Lung microvascular endothelial cell (primary cell): ENCODE measurements at regions not wholly inside any gene's neighbourhood (a gene's known extent, or its start where the extent isn't known, plus 50 kb on each side); places are given as distances from the start of the nearest gene placed in this dataset.
A peak's percentile ranks its signal among the peaks of the same experiment; 100 is the strongest.

Experiments
- DNase-seq, 2 donors: peaks; one replicate each; pipeline versions ENCODE4 v3.0.0 to v3.0.0-alpha.2; 2010; ENCODE audit warnings: low read depth in 2 of 2

DNA sequence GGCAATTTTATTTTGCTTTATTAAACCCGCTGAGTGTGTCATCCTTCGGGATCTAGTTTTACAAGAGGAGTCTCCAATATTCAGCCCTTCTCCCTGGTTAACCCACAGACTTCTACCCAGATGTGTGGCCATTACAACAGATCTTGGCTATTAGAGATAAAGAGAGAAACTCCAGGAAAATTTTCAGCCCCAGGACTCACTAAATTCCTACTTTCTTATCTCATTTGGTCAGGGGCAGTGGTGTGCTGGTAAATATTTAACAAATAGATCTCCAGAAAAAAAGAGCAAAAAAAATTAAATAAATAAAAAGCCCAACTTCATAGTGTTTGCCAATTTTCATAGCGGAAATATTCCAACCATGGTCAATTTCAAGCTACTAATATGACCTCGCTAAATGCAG, 168.4 kb downstream of the RND3 start:
- no peak for DNase-seq

DNA sequence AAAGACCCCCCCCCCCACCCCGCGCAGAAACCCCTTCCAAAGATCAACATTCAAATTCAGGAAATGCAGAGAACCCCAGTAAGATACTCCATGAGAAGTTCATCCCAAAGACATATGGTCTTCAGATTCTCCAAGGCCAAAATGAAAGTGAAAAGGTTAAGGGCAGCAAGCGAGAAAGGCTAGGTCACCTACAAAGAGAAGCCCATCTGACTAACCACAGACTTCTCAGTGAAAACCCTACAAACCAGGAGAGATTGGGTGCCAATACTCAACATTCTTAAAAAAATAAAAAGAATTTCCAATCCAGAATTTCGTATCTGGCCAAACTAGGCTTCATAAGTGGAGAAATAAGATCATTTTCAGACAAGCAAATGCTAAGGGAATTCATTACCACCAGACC, 175.2 kb downstream of the RND3 start:
- no peak for DNase-seq

DNA sequence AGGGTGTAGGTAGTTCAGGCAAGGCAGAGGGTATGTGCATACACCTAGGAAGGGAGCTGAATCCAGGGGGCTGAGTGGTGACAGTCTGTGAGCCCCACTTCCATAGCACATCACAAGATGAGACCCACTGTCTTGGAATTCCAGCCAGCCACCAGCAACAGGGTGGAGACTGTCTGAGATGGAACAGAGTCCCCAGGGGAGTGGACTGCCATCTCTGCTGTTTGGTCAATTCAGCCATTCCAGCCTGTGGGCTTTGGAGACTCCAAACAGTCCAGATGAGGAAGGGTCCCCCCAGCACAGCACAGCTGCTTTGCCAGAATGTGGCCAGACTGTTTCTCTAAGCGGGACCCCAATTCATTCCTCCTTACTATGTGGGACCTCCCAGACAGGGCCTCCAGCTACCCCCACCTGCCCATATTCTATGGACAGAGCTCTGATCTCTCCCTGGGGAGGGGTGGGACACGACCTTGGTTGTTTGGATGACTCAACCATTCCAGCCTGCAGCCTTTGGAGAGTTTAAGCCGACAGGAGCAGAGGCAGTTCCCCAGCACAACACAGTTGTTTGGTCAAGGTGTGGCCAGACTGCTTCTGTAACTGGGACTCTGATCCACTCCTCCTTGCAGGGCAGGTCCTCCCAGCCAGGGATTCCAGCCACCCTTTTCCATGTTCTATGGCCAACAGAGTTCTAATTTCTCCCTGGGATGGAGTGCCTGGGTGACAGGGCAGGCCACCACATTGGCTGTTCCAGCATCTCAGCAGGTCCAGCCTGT, 178.0 kb downstream of the RND3 start:
- no peak for DNase-seq

DNA sequence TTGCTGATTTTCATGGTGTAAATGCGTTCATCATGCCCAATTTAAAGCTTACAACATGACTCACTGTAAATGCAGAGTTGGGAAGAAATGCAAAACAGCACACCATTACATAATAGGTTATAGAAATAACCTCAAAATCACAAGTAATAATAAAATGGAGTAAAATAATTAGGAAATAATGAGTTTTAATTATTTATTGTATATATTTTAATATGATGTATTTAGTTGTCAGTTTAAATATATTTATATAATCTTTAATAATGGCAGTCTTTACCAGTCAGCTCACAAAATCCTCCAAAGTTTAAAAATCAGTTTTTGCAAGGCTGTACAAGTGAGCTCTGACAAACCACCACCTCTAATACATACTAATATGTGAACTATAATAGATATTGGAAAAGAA, 180.2 kb downstream of the RND3 start:
- DNase-seq, result no peak

DNA sequence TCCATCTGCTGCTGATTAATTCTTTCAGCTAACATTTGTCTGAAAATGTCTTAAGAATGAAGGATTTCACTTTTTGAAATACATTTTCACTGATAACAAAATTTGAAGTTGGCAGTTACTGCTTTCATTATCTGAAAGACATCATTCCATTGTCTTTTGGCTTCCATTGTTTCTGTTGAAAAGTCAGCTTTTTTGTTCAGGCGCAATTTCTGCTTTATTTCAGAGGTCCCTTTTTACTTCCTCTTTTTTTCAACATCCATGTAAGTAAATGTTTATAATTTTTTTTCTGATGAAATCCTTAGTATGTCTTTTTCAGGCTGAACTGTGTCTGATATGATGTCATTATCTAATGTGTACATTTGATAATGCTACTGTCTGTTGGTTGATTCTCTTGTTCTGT, 184.2 kb downstream of the RND3 start:
- DNase-seq, result peak; percentile 3 to 16

DNA sequence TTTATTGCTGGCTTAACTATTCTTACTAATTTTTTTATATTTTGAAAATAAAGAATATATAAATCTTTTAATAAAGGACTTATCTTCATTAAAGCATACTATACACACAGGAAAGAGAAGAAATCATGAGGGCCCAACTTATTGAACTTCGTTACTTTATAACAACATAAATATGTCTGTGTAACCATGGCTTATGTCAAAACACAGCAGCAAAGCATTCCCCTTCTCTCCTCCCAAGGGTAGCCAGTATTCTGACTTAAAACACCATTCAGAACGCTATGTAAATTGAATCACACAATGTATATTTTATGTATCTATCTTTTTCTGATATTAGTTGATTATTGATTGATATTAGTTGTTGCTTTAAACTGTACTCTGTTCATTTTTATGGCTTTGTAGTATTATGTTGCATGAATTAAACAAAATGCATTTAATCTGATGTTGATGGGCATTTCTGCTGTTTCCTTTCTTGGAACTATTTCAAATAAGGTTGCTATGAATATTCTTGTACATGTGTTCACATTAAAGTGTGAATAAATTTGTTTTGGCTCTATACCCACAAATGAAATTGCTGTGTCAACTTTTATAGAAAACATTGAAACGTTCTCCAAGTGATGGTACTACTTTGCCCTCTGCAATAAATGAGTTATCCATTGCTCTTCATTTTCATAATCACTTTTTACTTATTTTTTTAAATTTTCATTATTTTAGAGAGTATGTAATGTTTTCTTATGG, 188.7 kb downstream of the RND3 start:
- DNase-seq, result no peak

GRCh38 chr2:150296770-150297546, 190.5 kb downstream of the RND3 start:
- peak; percentile 86 to 96 for DNase-seq

DNA sequence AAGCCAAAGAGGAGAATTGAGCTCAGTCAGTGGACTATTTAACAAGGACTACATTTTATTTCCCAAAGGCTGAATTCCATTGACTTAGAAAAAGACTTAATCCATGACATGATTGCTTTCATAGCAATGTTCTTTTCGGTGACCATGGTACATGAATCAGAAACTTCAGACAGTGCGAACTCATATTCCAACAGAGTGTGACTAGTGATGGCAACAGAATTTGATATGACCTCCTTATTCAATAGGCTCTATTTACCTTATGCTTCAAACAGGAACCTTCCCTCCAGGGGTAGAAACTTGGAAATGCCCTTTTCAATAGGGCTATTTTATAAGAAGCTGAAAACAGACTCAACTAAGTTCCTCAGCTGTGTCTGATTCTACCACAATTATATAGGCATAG, 191.9 kb downstream of the RND3 start:
- DNase-seq, result no peak

DNA sequence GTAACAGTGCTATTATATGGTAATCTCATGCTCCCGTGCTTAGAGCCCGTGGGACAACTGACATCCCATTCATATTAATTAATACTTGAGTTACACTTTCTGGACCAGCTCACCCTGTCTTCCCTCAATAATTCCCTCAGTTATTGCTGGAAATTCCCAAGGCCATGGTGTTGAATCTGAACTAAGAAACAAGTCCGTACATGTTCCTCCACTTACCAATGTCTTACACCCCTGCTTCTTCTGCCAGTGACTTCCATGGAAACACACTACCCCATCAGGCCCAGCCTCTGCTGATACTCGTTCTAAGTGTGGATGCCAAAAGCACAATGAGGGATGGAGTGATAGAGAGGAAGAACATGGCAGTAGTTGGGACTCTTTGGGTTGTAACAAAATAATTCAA, 193.7 kb downstream of the RND3 start:
- no peak for DNase-seq

DNA sequence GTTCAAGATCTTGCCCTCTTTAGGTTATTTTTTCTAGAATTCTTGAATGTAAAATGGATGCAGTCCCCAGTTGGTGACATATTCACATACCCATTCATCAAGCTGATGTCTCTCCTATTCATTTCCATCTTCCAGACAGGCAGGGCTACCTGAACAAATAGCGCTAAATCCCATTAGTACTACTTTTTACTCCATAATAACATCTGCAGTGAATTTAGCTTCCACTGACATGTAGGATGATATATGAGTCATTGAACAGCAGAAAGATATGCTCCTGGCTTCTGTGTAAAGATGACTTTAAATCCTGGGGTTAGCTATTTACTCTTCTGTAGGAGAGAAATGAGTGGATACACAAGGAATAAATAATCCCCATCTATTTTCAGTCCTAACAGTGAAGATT, 194.7 kb downstream of the RND3 start:
- peak in 1 of 2 donors; percentile 22 for DNase-seq

DNA sequence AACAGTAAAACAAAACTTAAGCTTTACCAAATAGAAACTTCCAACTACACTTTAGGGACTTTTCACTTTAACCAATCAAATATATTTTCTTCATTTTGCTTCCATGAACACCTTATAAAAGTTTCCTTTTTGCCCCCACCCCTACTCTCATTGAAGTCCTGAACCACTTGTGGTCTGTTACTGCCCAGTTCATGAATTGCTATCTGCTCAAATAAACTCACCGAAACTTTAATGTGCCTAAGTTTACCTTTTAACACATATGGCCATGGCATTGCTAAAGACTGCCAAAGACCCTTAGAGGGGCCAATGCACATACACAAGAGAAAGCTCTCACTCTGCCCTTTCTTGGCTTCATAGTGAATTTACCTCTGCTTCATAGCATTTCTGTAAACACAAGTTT, 195.3 kb downstream of the RND3 start:
- no peak for DNase-seq

- DNase-seq, result no peak
Observed at GRCh38 chr2:150286730-150287362, 200.6 kb downstream of the RND3 start.

GRCh38 chr2:150284116-150284515, 203.4 kb downstream of the RND3 start:
- no peak for DNase-seq

DNA sequence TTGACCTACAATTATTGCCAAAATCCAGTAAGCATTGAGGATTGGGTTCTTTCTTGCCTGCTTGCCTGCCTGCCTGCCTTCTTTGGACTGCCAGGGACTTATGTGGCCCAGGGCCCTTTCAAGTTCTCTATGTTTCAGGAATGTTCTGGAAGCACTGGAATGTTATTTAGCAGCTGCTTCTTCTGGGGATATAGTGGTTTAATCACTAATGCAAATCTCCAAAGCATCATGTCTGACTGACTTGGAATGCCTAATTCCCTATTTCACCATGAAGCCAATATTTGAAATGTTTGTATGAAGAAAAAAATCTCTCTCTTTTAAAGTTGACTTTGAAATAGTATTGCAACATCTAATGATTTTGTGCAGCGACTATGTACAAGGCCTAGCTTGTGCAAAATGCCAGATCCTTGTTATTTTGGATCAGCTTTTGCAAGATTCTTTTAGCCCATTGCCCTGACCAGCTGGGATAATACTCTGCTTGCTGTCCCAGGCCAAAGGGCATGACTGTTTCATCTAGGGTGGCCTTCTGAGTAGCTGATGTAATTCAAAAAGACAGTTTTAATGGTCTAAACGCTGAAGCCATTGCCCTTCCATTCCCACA, 204.6 kb downstream of the RND3 start:
- DNase-seq, result no peak

GRCh38 chr2:150282357-150282756, 205.1 kb downstream of the RND3 start:
- DNase-seq, result no peak

DNA sequence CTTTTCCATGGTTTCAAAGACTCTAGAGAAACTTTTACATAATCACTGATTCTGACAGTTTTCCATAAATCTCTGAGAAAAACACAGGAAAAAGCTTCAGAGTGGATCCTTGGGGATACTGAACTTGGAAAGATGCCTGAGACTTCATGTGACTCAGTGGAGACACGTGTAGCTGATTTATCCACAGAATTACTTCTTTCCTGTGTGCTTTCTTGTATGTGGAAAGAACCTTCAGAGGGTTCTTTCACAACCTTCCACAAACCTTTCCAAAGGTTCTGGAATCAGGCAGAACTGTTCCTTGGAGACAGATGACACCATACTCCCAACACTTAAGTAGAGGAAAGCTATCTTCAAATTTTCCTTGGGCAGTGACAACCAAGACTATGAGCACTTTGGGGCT, 207.2 kb downstream of the RND3 start:
- peak in 1 of 2 donors; percentile 87 for DNase-seq

DNA sequence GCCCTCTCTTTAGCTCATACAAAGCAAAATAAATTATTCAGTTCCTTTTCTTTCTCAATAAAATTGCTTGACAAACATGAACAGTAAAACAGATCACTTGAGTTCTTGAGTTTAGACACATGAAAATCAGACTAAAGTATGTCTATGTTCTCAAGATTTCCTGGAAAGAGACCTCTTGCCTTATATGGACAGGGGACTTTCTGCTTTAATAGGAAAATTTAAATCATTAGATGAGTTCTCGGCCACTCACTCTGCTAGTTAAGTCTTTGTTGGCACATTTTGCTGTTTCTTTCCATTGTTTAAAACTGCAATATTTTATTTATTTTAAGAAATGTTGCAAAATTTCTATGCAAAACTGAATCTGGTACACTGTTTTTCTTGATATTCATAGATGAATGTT, 207.8 kb downstream of the RND3 start:
- no peak for DNase-seq

DNA sequence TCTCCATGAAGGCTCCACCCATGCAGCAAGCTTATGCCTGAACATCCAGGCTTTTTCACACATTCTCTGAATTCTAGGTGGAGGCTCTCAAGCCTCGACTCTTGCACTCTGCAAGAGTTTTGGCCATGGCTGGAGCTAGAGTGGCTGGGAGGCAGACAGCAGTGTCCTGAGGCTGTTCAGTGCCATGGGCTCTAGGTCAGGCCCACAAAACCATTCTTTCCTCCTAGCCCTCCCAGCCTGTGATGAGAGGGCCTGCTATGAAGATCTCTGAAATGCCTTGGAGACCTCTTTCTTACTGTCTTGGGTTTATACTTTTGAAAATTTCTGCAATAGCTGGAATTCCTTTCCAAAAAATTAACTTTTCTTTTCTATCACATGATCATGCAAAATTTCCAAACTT, 210.7 kb downstream of the RND3 start:
- no peak for DNase-seq

DNA sequence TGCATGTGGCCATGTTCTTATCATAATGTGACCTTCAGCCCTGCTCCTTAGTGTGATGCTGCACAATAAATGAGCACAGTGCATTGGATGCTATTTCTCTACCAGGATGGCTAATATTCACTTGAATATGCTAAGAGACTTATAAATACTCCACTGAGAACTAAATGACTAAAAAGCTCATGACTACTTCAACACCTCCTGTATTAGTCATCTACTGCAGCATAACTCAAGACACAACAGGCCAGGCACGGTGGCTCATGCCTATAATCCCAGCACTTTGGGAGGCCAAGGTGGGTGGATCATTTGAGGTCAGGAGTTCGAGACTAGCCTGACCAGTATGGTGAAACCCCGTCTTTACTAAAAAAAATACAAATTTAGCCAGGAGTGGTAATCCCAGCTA, 213.4 kb downstream of the RND3 start:
- DNase-seq, result peak in 1 of 2 donors; percentile 27

- no peak for DNase-seq
Observed at GRCh38 chr2:150271952-150272802, 215.3 kb downstream of the RND3 start.
